A673 (cell line): ENCODE measurements at regions not wholly inside any gene's neighbourhood (a gene's known extent, or its start where the extent isn't known, plus 50 kb on each side); places are given as distances from the start of the nearest gene placed in this dataset.

Experiments
- BruUV-seq: library from RNA; stranded (reverse); fragments of 400-500 nt; replicated peaks from 2 replicates; lab custom pipeline; 2021; lab: Mats Ljungman, UMichigan
- CTCF ChIA-PET: fragments of 300-600 bp; sonication (Branson Sonifier 250); formaldehyde crosslinking; loops from one replicate; lab custom pipeline; 2022; ENCODE audit warnings: antibody characterized with exemption; lab: Charles Lee
- POLR2A ChIA-PET: fragments of 300-600 bp; sonication (Branson Sonifier 250); formaldehyde crosslinking; loops from one replicate; lab custom pipeline; 2022; ENCODE audit warnings: antibody characterized with exemption; ENCODE audit not compliant: low non-redundant PET; lab: Charles Lee
- DNase-seq: peaks from one replicate; pipeline ENCODE4 v3.0.0-alpha.2; 2015; ENCODE audit warnings: low spot score
- H3K27ac ChIP-seq: fragments of 200-600 bp; sonication (generic); 2 replicates; pipeline ENCODE4 v1.5.1; 2016; ENCODE audit warnings: mixed run types, low read depth, mild to moderate bottlenecking, mixed read lengths, antibody characterized with exemption, low read length; ENCODE audit not compliant: poor library complexity, severe bottlenecking
- H3K27me3 ChIP-seq: fragments of 200-600 bp; sonication (generic); replicated peaks from 2 replicates; pipeline ENCODE4 v1.6.1; 2017; ENCODE audit warnings: mixed run types, low read depth, mild to moderate bottlenecking, mixed read lengths, antibody characterized with exemption, low read length; ENCODE audit not compliant: insufficient read depth, poor library complexity
- H3K36me3 ChIP-seq: fragments of 200-600 bp; sonication (generic); 2 replicates; pipeline ENCODE4 v1.6.1; 2016; ENCODE audit warnings: mixed run types, mild to moderate bottlenecking, mixed read lengths, antibody characterized with exemption, low read length; ENCODE audit not compliant: insufficient read depth, poor library complexity, severe bottlenecking
- H3K4me1 ChIP-seq: fragments of 200-600 bp; sonication (generic); 2 replicates; pipeline ENCODE4 v1.6.1; 2017; ENCODE audit warnings: mixed run types, mild to moderate bottlenecking, mixed read lengths, antibody characterized with exemption, low read length; ENCODE audit not compliant: insufficient read depth, poor library complexity, severe bottlenecking
- H3K4me3 ChIP-seq: fragments of 200-600 bp; sonication (generic); 2 replicates; pipeline ENCODE4 v1.5.1; 2016; ENCODE audit warnings: low read depth, mixed run types, mild to moderate bottlenecking, mixed read lengths, low read length; ENCODE audit not compliant: poor library complexity, severe bottlenecking
- H3K9me3 ChIP-seq: fragments of 200-600 bp; sonication (generic); 2 replicates; pipeline ENCODE4 v1.6.1; 2016; ENCODE audit warnings: mixed run types, low read depth, mild to moderate bottlenecking, mixed read lengths, antibody characterized with exemption, low read length; ENCODE audit not compliant: poor library complexity, severe bottlenecking
- EZH2 ChIP-seq: fragments of 200-600 bp; sonication (generic); IDR thresholded peaks from 2 replicates; pipeline ENCODE4 v1.6.1; 2017; ENCODE audit warnings: borderline replicate concordance, low read depth, mild to moderate bottlenecking, mixed read lengths, antibody characterized with exemption, low read length; ENCODE audit not compliant: poor library complexity, severe bottlenecking
- intact Hi-C: fragments of 100-400 bp; cut with micrococcal nuclease; formaldehyde crosslinking; loops from one replicate; pipeline ENCODE4 v1.10.0; 2022; ENCODE audit not compliant: unreplicated experiment
- TF ChIP-seq, protein P1 (sequence below): fragments of 300-800, 200-600 bp; sonication (generic); conservative IDR thresholded peaks from 2 replicates; pipeline ENCODE4 v1.5.1; 2017; ENCODE audit warnings: low read depth, mild to moderate bottlenecking, antibody characterized with exemption, low read length, moderate library complexity, mixed read lengths

- TF ChIP-seq, protein P1, sequence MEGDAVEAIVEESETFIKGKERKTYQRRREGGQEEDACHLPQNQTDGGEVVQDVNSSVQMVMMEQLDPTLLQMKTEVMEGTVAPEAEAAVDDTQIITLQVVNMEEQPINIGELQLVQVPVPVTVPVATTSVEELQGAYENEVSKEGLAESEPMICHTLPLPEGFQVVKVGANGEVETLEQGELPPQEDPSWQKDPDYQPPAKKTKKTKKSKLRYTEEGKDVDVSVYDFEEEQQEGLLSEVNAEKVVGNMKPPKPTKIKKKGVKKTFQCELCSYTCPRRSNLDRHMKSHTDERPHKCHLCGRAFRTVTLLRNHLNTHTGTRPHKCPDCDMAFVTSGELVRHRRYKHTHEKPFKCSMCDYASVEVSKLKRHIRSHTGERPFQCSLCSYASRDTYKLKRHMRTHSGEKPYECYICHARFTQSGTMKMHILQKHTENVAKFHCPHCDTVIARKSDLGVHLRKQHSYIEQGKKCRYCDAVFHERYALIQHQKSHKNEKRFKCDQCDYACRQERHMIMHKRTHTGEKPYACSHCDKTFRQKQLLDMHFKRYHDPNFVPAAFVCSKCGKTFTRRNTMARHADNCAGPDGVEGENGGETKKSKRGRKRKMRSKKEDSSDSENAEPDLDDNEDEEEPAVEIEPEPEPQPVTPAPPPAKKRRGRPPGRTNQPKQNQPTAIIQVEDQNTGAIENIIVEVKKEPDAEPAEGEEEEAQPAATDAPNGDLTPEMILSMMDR = no peak
- no peak for TF ChIP-seq EZH2
- Histone ChIP-seq H3K4me1 (no peaks in the 10 kb centered on the region), H3K9me3 (no peaks in the 10 kb centered on the region), H3K36me3 (no peaks in the 10 kb centered on the region), H3K27me3 (peaks cover 34% of the 10 kb centered on the region), H3K27ac (no peak overlapping the region), H3K4me3 (no peak overlapping the region)
- CTCF ChIA-PET = no interaction called here
- no peak for DNase-seq
- POLR2A ChIA-PET = no interaction called here
- intact Hi-C loops = no loop called here
- no TSS peak for BruUV-seq
Observed at GRCh38 chr20:59378396-59378795, 78.0 kb downstream of the EDN3 start.

DNA sequence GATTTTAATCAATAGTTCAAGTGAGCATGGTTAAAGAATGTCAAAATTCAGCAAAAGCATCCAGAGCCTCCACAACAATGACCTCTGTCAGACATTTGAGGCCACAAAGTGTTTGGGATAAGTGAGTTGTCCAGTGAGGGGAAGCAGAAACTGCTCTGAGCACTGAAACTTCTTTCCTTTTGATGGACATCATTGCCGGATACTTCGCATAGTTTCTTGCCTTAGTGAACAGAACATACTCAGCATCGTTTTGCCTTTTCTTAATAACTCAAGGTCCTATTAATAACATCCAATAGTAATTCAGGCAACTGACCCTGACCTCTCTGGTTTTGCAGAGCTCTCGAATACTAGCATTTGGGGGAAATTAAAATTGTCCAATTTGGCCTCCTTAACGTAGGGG lies 78.6 kb downstream of the EDN3 start:
- Histone ChIP-seq H3K27me3 (peaks cover 34% of the 10 kb centered on the region), H3K4me3 (no peak overlapping the region), H3K9me3 (no peaks in the 10 kb centered on the region), H3K36me3 (no peaks in the 10 kb centered on the region), H3K27ac (no peak overlapping the region), H3K4me1 (no peaks in the 10 kb centered on the region)
- POLR2A ChIA-PET = no interaction called here
- intact Hi-C loops = no loop called here
- no TSS peak for BruUV-seq
- DNase-seq = no peak
- CTCF ChIA-PET = no interaction called here
- TF ChIP-seq EZH2 = no peak
- TF ChIP-seq, protein P1 = no peak

GRCh38 chr20:59381689-59382088 lies 81.3 kb downstream of the EDN3 start:
- DNase-seq = no peak
- intact Hi-C loops = no loop called here
- TF ChIP-seq EZH2 = no peak
- TF ChIP-seq, protein P1 = no peak
- H3K9me3 ChIP-seq = no peaks in the 10 kb centered on the region
- peaks cover 34% of the 10 kb centered on the region for H3K27me3 ChIP-seq
- H3K27ac ChIP-seq = no peak overlapping the region
- ChIA-PET CTCF (no interaction called here), POLR2A (no interaction called here)
- H3K4me3 ChIP-seq = no peak overlapping the region
- BruUV-seq = no TSS peak
- H3K36me3 ChIP-seq = no peaks in the 10 kb centered on the region
- no peaks in the 10 kb centered on the region for H3K4me1 ChIP-seq
